ENCODE measurements at regions not wholly inside any gene's neighbourhood (a gene's known extent, or its start where the extent isn't known, plus 50 kb on each side); places are given as distances from the start of the nearest gene placed in this dataset.

- no peaks in the 10 kb centered on the region for H3K27me3 ChIP-seq (ENCODE audit: control insufficient read depth in 2 of 2, insufficient read depth in 2 of 2, low read length in 2 of 2)
- no peak overlapping the region; the same call in 1 of the 2 replicates for H2AFZ ChIP-seq (ENCODE audit: low read depth, low read length)
- ATAC-seq (no peak), DNase-seq (ENCODE audit: extremely low read depth in 1 of 4, low spot score in 3 of 4) (no peak), FAIRE-seq (no peak)
- ChIA-PET POLR2A (no interaction called here), CTCF (ENCODE audit: low intra/inter-chr PET ratio) (no interaction called here)
- H3K36me3 ChIP-seq (ENCODE audit: control insufficient read depth, insufficient read depth, low read length) = no peaks in the 10 kb centered on the region
- H3K9ac ChIP-seq (ENCODE audit: insufficient read depth in 1 of 2, low read depth in 2 of 2, low read length in 2 of 2) = no peak overlapping the region
- intact Hi-C loops (cut with micrococcal nuclease) (no loop called here), in situ Hi-C loops (cut with MboI) (loop anchor here (25.0 kb wide), 1 partner anchor 225 kb away; no protein-coding TSS in a partner anchor)
- WGBS (ENCODE audit: insufficient coverage, low coverage, missing lambda C conversion rate) = 7% methylated on average over 4 of the region's 4 CpGs
- H3K9me1 ChIP-seq (ENCODE audit: control insufficient read depth, insufficient read depth, low read length) = no peaks in the 10 kb centered on the region
- no peaks in the 10 kb centered on the region for H3K9me3 ChIP-seq (replicated peaks; ENCODE audit: control insufficient read depth, insufficient read depth, low read depth, low read length)
- H3K79me2 ChIP-seq (ENCODE audit: control insufficient read depth, insufficient read depth, low read length) = no peaks in the 10 kb centered on the region
- H3K4me1 ChIP-seq (replicated peaks in 1 of 2; ENCODE audit: control insufficient read depth in 2 of 2, insufficient read depth in 2 of 2, low read length in 2 of 2) = no peaks in the 10 kb centered on the region; a peak in 1 of 5 replicates
- H4K20me1 ChIP-seq (replicated peaks; ENCODE audit: control insufficient read depth, insufficient read depth, low read length) = no peaks in the 10 kb centered on the region
- H3K4me2 ChIP-seq (ENCODE audit: insufficient read depth, low read length) = no peak overlapping the region
- H3K4me3 ChIP-seq = no peak overlapping the region
- H3K27ac ChIP-seq (ENCODE audit: extremely low read depth, low read depth, low read length) = no peak overlapping the region
- no TSS peak for BruUV-seq (replicated peaks)
- TF ChIP-seq SMARCE1 (IDR thresholded peaks at IDR 0.05) = no peak
- no peak for TF ChIP-seq PBX2 (CRISPR knock-in tag; IDR thresholded peaks at IDR 0.05; ENCODE audit: low read depth)
- peak; percentile 64 for TF ChIP-seq PBX2 (tag; conservative IDR thresholded peaks at IDR 0.05; ENCODE audit: low read depth)
- no peak for TF ChIP-seq SAFB2 (IDR thresholded peaks at IDR 0.05; ENCODE audit: borderline replicate concordance, low read depth, low read length, severe bottlenecking)
- no peak for TF ChIP-seq SMAD4 (CRISPR knock-in tag; conservative IDR thresholded peaks at IDR 0.05)
- TF ChIP-seq NKRF (IDR thresholded peaks at IDR 0.05; ENCODE audit: borderline replicate concordance) = no peak
- TF ChIP-seq ZNF165 (CRISPR knock-in tag; IDR thresholded peaks at IDR 0.05; ENCODE audit: borderline replicate concordance) = no peak
- no peak for TF ChIP-seq SRSF9 (IDR thresholded peaks at IDR 0.05; ENCODE audit: borderline replicate concordance, low read depth, low read length)
- TF ChIP-seq ZBTB26 (CRISPR knock-in tag; IDR thresholded peaks at IDR 0.05) = no peak
- TF ChIP-seq GABPB2 (CRISPR knock-in tag; conservative IDR thresholded peaks at IDR 0.05) = no peak
- TF ChIP-seq ZNF511 (CRISPR knock-in tag; IDR thresholded peaks at IDR 0.05) = no peak
- no peak for TF ChIP-seq NCOA2 (IDR thresholded peaks at IDR 0.05; ENCODE audit: partially characterized antibody in 2 of 2)
- TF ChIP-seq ETV1 (tag; conservative IDR thresholded peaks at IDR 0.05; ENCODE audit: low read depth) = peak; percentile 63
- no peak for TF ChIP-seq STAG1 (CRISPR knock-in tag; IDR thresholded peaks at IDR 0.05; ENCODE audit: borderline replicate concordance)
- TF ChIP-seq NFIC (IDR thresholded peaks at IDR 0.05) = peak; percentile 67
- no peak for TF ChIP-seq ZNF121 (CRISPR knock-in tag; conservative IDR thresholded peaks at IDR 0.05)
- no peak for TF ChIP-seq RBM25 (IDR thresholded peaks at IDR 0.05; ENCODE audit: low read depth, low read length, severe bottlenecking)
Observed at GRCh38 chr4:149987330-149988086, 90.7 kb upstream of the DCLK2 start.

Data from K562 (cell line).